HG03108 (cell line): ENCODE measurements at regions not wholly inside any gene's neighbourhood (a gene's known extent, or its start where the extent isn't known, plus 50 kb on each side); places are given as distances from the start of the nearest gene placed in this dataset.

Experiments
- ATAC-seq: cut with Tn5 transposase; IDR thresholded peaks from one replicate; pipeline ENCODE4 v1.9.1; 2021; ENCODE audit warnings: moderate library complexity; ENCODE audit not compliant: unreplicated experiment

DNA sequence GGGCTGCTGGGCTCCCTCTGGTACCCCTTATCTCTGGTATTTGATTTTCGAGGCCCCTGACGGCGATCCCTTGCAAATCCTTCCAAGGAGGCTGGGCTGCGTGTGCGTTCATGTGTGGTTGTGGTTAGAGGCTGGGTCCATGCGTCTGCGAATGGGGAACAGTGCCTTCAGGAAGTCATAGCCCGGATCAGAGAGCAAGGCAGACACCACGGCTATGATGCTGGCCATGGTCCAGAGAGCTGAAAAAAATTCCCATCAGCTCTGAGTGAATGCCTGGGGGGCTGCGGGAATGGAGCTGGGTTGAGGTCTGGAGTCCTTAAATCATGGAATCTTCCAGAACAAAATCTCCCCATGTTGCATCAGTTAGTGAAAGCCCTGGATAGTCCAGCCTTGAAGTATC is 145.5 kb downstream of the ACKR3 start:
- no peak for ATAC-seq

DNA sequence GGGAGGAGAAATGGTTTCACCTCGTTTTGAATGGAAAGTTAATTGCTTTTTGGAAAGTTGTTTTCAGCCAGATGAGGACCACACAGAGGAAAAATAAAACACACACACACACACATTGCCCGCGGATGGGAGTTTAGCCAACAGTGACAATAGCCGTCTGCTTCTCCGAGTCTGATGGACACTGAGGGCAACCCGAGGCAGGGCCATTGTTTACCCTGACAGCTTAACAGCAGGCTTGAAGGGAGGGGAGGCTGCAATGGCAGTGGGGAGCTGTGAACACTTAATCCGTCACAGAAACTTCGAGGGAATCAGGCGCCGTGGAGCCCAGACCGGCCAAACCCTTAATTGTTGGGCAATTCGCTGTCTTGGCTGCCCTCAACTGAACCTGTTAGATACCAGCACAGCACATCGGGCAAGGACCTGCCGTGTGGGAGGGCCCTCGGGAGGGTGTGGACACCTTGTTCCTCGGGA is 145.9 kb downstream of the ACKR3 start:
- ATAC-seq: no peak

DNA sequence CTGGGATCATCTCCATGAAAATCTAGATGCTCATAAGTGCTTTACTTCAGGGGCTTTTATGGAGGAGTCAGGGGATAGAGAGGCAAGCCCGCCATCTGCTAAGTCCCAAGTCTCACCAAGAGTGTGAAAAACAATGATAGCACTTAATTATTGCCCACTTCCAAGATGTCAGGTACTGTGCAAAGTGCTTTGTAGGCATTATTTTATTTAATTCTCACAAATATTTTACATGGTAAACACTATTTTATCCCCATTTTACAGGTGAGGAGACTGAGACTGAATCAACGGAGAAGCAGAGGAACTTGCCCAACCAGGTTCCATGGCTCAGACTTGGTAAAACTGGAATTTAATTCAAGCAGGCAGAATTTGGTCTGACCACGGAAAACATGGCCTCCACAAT is 147.5 kb downstream of the ACKR3 start:
- no peak for ATAC-seq

DNA sequence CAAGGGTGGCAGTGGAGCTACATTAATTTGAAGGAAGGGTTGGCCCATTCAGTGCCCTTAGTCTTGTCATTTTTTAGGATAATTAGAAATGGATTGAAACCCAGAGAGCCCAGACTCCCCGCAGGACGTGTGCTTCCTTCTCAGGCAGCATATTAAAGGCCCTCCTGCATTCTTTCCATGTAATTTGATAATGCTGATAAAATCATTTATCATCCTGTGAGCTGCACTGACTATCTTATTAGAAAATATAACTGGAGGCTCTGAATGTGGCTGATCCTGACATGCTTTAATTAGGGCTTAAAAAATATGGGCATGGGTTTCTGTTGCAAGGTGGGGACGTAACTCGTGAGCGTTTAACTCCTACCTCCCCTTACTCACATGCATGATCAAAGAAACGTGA is 148.1 kb downstream of the ACKR3 start:
- no peak for ATAC-seq

DNA sequence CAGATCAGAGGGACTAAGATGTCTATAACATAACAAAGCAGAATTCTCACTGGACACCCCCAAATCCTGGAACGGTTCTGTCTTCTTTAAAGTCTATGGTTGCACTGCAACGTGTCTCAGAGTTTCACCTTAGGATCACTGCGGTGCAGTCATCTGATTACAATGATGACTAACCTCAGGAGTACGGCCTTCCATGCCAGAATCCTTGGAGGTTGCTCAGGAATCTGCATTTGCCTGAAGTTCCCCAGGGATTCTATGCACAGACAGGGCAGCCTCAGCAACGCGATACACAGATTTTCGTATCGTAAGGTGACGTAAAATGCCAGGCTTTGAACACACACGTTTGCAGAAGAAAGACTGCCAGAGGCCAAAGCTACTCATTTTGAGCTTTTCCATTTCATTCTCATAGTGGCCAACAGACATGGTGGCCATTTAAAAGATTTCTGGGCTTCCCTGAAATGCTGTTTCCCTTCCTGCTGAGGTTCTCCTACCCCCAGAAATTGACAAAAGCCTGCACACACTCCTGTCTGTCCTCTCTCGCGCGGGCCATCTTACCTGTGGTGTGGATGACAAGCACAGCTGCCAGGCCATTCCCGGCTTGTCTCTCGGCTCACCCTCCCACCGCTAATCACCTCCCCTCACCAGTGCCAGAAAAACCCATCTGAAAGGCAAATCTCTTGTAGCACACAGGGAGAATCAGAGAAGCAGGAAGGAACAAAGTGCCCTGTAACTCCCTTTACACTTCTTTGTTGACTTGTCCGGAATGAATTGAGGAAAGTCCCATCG is 148.8 kb downstream of the ACKR3 start:
- ATAC-seq: no peak

DNA sequence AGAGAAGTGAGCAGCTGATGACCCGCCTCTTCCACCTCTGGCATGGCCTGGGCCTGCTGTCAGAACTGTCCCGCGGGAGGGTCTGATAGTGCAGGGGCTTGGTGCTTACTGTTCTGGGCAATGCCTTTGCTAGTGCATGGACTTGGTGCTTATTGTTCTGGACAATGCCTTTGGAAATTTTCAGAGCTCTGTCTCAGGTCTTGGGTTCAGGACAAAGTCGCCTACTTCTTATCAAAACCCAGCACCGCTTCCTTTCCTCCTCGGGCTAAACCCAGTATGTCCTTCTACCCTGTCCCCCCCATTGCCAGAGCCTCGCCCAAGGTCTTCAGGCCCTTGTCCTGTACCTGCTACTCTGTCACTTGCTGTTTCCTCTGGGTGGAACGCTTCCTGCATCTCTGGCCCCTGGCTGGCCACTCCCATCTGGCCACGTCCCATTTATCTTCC is 149.6 kb downstream of the ACKR3 start:
- ATAC-seq: no peak

DNA sequence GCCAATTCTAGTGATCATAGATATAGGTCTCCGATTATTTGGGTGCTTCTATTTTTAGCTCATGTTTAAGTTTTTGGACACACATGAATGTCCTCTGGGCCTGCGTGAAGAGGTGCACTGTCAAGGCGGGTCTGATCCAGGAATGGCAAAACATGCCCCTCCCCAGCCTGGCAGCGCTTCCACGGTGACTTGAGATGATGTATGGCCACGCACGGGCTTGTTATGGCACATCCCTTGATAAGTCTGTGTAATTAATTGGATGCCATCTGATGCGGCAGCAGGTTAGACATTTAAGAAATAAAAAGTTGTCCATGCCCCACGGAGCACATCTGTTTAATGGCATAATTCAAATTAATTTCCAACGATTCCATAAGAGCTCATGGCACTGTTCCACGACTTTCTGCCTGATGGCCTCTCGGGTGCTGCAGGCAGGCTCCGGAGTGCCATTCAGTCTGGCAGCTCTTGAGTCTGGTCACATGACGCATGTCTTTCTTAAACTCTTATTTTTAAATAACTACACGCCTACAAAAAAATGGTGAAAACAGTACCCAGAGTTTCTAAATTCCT is 151.4 kb downstream of the ACKR3 start:
- no peak for ATAC-seq

DNA sequence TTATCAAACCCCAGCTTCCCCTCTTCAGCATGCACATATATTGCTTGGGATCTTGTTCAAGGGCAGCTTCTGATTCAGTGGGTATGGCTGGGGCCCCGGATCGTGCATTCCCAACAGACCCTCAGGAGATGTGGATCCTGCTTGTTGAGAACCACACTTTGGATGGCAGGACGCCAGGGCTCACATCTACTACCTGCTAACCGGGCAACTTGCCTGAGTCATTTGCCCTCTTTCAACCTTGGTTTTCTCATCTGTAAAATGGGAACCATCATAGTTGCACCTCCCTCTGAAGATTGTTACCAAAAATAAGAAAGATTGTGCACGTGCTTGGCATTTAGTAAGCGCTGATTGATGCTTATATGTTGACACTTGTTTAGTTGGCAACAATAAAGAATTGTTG is 154.6 kb downstream of the ACKR3 start:
- no peak for ATAC-seq

DNA sequence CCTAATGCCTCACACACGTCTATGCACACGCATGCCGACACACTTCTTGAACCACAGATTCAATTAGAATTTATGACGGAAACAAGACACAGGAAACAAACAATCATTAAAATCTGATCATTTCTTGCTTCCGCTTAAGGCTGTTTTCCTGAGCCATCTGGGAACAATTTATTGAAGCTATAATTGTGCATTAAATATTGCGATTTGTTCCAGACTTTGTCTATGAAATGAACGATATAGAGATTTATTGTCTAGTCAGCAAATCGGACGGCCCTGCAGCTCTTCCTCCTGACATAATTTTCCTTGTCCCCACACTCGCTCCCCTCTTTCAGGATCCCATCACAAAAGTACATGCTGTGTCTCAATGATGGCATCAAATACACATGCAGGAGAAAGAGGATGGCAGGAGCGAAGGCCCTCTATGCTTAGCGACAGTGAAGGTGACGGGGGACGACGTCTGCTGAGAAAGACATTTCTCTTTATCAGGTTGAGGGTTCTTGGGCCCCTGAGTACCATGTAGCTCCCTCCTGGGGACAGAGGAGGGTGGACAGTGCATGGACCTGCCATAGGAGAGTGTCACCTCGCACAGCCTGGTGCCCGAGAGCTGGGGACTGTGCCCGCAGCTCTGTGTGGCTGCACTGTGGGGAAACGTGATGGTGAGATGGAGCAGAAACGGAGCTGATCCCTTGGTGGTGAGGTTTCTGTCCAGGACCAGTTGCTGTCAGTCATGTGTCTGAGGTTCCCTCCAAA is 157.3 kb downstream of the ACKR3 start:
- no peak for ATAC-seq

DNA sequence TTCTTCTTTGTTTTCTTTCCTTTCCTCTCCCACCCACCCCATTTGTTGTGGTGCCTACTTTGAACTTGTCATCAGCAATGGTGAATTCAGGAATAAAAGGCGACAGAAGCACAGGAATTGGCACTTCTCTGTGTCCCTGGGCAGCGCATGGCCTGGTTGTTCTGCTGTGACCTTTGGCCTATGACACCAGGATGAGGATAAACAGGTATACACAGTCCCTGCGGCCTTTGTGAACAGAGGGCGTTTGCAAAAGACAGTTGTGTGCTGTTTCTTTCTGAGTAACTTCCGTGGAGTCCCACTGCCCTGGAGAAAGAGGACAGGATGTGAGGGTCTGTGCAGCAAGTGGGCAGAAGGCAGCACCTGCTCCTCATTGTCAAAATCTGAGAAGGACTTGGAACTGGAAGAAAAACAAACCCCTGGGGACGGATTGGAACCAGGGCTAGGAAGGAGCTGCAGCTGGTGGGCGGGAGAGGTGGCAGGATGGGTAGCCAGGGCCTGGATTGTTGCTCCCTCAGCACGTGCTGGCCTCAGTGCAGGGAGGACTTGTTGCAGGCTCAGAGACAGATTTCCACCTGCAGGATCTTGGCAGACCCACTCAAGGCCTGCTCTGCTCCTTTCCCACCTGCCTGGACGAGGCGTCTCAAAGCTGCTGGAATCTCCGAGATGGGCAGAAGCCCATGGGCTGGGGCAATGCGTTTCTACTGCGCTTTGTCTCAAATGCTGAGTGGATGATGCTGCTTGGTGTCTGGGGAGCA is 159.5 kb downstream of the ACKR3 start:
- no peak for ATAC-seq

DNA sequence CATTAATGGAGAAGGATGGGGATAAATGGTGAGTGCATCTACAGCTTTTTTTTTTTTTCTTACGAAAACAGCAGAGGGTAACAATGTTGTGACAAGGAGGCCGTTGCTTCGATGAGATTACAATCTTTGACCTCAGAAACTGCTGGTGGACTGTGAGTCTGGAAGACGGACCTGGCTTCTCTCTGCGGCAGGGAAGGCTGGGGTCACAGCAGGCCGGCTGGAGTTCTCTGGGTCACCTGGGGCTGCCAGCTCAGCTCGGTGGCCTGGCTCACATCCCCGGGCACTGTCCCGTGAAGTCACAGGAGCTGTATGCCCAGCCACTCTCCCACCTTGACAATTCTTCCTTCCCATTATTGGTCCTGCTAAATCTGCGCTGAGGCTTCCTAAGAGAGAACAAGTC is 160.8 kb downstream of the ACKR3 start:
- no peak for ATAC-seq

DNA sequence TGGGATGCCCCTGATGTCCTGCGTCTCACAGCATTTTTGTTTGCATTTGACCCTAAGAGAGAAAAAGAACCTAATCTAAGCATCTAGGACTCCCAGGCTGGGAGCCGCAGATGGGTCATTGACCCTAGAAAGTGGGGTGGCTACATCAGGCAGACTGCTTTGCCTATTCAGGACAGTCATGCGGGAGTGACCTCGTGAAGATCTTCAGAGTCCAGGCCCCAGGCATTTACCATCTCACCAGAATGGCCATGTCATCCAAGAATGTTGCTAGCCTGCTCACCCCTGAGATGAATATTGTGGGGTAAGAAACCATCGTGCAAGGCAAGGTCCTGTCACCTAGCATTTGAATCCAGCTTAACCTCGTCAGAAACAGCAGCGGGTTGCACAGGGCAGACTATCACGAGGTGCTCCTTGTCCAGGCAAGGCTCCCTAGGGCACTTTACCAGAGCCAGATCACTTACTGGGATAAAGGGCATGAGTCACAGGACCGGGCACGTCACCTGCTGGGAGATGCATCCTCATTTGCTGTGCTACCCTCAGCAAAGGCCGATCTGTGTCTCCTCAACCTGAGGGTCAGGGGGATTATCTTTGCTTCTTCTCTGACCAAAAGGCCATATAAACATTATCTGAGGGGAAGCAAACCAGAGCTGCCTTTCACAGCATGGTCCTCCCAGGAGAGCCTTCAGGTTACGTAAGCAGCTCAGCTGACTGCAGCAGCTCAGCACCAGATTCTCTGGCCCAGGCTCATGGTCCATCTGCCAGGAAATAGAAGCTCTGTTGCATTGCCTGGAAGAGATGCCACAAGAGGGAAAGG is 162.3 kb downstream of the ACKR3 start:
- no peak for ATAC-seq

DNA sequence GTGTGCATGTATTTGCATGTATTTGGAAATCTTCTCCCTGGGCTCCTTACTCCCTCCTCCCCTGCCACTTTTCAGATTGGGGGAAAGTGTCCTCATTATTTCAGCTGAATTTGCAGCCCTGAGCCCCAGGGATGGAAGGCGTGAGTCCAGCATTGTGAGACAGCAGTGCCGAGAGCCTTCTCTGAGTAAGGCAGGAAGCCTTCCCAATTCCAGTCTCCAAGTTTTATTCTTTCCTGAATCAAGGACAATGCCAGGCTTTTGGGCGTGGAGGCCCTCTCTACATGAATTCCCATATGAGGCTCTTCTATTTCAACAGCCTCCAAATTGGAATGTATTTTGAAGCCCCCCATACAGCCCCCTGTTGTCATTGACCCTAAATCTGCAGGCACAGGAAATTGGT is 163.5 kb downstream of the ACKR3 start:
- no peak for ATAC-seq

DNA sequence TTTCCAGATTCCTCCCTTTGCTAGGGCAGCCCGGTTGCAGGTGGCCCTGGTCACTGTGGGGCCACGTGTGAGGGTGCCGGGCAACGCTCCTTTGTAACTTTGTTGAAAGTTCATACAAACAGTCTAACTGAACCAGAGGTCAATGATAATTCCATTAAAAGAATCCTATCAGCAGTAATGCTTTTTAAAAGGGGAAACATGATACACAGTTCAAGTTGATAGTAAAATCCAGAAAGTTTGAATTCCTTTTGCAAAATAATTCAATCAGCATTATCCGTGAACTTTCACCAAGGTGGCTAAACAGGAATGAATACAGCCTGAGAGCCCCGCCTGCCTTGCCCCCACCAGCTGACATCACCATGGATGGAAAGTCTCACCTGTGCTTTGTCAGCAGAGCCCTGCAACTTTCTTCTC is 166.2 kb downstream of the ACKR3 start:
- no peak for ATAC-seq

DNA sequence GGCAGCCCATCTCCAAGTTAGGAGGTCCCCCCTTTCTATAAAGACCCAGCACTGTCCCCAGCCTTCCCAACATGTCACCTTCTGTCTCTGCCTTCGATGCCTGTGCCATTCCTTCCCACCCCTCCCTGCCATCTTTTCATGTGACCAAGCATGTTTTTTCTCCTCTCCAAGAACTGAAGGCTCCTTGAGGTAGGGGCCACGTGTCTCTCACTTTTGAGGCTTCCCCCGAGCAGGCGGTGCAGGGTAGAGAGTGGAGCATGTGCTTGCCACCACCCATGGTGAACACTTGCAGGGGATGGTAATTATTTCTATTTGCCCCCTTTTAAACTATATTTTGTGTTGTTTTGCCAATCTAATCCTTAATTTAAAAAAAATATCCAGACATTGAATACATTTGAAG is 168.4 kb downstream of the ACKR3 start:
- ATAC-seq: no peak

DNA sequence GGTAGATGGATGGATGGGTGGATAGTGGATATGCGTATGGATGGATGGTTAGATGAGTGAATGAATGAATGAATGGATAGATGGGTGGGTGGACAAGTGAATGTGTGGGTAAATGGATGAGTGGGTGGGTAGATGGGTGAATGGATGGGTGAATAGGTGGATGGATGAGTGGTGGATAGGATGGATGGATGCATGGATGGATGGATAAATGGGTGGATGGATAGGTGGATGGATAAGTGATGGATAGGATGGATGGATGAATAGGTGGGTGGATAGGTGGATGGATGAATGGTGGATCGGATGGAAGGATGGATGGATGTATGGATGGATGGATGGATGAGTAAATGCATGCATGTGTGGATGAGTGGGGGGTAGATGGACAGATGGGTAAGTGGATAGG is 169.3 kb downstream of the ACKR3 start:
- ATAC-seq: no peak

DNA sequence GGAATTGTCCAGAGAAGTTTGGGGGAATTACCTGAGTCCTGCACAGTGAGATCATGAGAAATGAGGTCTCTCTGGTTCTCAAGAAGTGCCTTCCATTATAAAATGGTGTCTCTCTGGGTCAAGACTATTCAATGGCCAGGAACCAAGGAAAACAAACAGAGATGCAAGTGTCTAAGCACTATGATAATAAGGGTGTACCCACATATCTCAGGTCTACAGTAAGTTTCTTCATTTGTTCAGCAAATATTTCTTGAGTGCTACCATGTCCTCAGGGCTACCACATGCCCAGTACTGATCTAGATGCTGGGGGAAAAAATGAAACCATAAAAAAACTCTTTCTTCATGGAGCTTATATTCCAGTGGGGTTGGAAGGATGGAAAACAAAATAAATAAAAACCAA is 170.0 kb downstream of the ACKR3 start:
- no peak for ATAC-seq

DNA sequence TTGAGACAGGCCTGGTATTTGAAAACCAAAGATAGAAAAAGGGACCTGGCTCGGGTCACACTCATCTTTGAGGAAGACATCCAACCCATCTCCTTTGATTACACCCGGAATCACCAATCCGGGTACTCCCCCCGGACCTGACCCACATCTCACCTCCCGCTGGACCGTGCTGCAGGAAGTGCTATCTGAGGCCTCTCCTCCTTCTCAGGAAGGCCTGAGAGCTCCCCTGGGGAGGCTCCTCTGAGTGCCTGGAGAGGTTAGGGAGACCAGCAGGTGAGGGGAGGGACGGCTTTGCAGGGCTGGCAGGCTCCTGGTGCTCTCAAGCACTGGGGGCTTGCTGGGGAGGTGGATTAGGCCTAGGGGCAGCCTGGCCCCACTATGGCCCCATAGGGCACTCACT is 170.9 kb downstream of the ACKR3 start:
- ATAC-seq: no peak

DNA sequence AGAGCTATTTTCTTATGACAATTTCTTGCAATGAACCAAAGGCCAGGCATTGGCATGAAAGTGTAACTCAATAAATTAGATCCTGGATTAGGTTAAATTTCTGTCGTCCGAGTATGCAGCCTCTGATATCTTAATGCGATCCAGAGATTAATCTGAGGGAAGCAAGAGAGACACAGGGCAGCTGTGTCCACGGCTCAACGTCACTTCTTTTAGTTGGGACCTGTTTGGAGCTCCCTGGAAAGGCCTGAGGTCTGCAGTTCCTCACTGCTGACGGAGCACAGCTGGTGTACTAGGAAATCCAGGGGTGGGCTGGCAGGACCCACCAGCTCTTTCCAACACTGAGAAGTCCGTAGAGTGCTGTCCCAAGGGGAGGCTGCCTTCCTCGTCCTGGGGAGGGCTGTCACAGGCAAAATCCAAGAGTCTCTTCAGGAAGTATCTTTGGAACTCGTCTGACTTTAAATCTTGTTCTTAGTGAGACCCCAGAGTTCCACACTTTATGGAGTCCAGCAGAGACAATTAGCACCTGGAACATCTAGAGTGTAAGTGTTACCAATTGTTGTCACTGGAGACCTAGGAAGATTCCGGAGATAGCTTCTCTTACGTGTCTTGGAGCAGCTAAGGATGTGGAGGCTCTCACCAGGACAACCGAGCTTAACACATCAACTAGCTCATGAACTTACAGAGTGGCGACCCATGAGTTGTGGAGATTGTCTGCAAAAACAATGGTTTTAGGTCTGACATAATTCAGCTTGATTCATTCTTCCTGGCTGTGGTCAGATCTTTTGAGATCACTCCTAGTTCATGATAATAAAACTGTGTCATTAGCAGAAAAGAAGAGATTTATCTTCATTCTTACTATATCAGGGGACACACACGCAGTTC is 173.7 kb downstream of the ACKR3 start:
- ATAC-seq: no peak

DNA sequence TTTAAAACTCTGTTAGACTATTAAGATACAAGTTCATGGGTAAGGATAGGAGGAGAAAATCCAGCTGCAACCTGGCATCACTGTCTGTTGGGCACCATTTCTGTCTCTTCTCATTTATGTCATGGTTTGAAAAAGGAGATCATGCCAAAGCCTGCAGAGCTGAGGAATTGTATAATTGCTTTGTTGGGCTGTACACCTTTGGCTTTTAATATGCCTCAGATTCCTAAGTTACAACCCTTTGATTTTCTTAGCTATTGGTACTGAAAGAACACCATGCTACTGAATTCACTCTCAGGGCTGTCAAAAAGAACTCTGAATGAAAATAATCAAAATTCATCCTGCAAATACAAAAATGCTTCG is 174.3 kb downstream of the ACKR3 start:
- ATAC-seq: no peak
